NB4 (cell line): ENCODE measurements at regions not wholly inside any gene's neighbourhood (a gene's known extent, or its start where the extent isn't known, plus 50 kb on each side); places are given as distances from the start of the nearest gene placed in this dataset.

Experiments
- MYC ChIP-seq: IDR thresholded peaks from 2 replicates; pipeline ENCODE4 v1.6.1; 2011; ENCODE audit warnings: low read depth, low read length
- POLR2A ChIP-seq: IDR thresholded peaks from 2 replicates; pipeline ENCODE4 v1.6.1; 2011; ENCODE audit warnings: mild to moderate bottlenecking; ENCODE audit not compliant: insufficient read length; ENCODE audit errors: extremely low read depth
- TF ChIP-seq, protein P1 (sequence below): IDR thresholded peaks from one replicate; pipeline ENCODE4 v1.5.1; 2012; ENCODE audit warnings: low read depth, low read length

DNA sequence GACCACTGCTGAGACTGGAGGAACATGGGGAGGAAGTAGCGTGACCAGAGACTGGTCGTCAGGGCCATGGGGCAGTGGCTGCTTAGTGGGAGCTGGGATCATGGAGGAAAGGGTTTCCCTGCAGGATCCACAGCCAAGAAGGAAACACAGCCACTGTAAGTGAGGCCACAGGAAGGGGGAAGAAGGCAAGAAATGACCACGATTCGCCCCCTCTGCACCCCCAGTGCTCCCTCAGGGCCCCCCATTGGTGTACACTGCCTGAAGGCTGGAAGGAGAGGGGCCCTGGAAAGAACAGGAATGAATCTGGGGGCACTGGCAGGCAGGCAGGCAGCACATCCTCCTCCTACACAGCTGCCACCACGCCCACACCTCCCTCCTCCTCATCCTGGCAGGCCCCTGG lies 62.5 kb upstream of the RMDN2 start:
- TF ChIP-seq, protein P1, sequence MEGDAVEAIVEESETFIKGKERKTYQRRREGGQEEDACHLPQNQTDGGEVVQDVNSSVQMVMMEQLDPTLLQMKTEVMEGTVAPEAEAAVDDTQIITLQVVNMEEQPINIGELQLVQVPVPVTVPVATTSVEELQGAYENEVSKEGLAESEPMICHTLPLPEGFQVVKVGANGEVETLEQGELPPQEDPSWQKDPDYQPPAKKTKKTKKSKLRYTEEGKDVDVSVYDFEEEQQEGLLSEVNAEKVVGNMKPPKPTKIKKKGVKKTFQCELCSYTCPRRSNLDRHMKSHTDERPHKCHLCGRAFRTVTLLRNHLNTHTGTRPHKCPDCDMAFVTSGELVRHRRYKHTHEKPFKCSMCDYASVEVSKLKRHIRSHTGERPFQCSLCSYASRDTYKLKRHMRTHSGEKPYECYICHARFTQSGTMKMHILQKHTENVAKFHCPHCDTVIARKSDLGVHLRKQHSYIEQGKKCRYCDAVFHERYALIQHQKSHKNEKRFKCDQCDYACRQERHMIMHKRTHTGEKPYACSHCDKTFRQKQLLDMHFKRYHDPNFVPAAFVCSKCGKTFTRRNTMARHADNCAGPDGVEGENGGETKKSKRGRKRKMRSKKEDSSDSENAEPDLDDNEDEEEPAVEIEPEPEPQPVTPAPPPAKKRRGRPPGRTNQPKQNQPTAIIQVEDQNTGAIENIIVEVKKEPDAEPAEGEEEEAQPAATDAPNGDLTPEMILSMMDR, result no peak
- TF ChIP-seq POLR2A (no peak), MYC (no peak)
